Tibial nerve (tissue), 4 donors: ENCODE measurements at regions not wholly inside any gene's neighbourhood (a gene's known extent, or its start where the extent isn't known, plus 50 kb on each side); places are given as distances from the start of the nearest gene placed in this dataset.
"Not testable (repeated sequence)": the region's sequence is repeated elsewhere in the genome, so short reads cannot be mapped to it uniquely, and the experiment has no call there.

ENCODE experiments used
- DNase-seq, 2 donors: peaks; one replicate each; pipeline ENCODE4 v3.0.0-alpha.2; 2019; ENCODE audit warnings: low spot score in 2 of 2
- H3K27ac ChIP-seq, 4 donors: fragments of 200-600 bp; sonication (generic) in 3 of 4; one replicate each; pipeline ENCODE4 v1.5.1; 2017 to 2019; ENCODE audit warnings: mild to moderate bottlenecking in 1 of 4
- H3K27me3 ChIP-seq, 2 donors: fragments of 200-600 bp; sonication (generic) in 1 of 2; one replicate each; pipeline versions ENCODE4 v1.5.1 to v1.6.0; 2017 to 2019
- H3K36me3 ChIP-seq, 3 donors: fragments of 200-600 bp; sonication (generic); one replicate each; pipeline ENCODE4 v1.5.1; 2018 to 2019
- H3K4me1 ChIP-seq, 4 donors: fragments of 200-600 bp; sonication (generic) in 3 of 4; one replicate each; pipeline ENCODE4 v1.5.1; 2017 to 2019
- H3K4me3 ChIP-seq, 4 donors: fragments of 200-600 bp; sonication (generic) in 3 of 4; one replicate each; pipeline ENCODE4 v1.5.1; 2017 to 2019; ENCODE audit warnings: mild to moderate bottlenecking in 1 of 4, moderate library complexity in 1 of 4
- H3K9me3 ChIP-seq, 4 donors: fragments of 200-600 bp; sonication (generic) in 3 of 4; one replicate each; pipeline ENCODE4 v1.5.1; 2017 to 2019
- CTCF ChIP-seq, 5 experiments: fragments of 200-600 bp in 3 of 5; fragments of 450-650 bp in 2 of 5; sonication (generic) in 3 of 5; IDR thresholded peaks; one replicate each; pipeline ENCODE4 v1.5.1; 2016 to 2019; ENCODE audit warnings: antibody characterized with exemption in 5 of 5, mild to moderate bottlenecking in 3 of 5, moderate library complexity in 2 of 5
- EP300 ChIP-seq, 2 donors: sonication (generic); formaldehyde crosslinking; IDR thresholded peaks; one replicate each; pipeline ENCODE4 v1.6.1; 2017; ENCODE audit warnings: antibody characterized with exemption in 2 of 2, mild to moderate bottlenecking in 1 of 2
- POLR2A ChIP-seq, 2 donors: fragments of 450-650 bp; IDR thresholded peaks; one replicate each; pipeline ENCODE4 v1.6.1; 2017; ENCODE audit warnings: antibody characterized with exemption in 2 of 2, mild to moderate bottlenecking in 2 of 2, moderate library complexity in 2 of 2
- WGBS, 2 donors: methylation state at CpG; one replicate each; pipeline ENCODE4 v1.1.5; 2018; 5-methylcytosine and 5-hydroxymethylcytosine counted together

- no peak for DNase-seq
- Histone ChIP-seq H3K4me1 (peaks cover 0 to 7% (median 0%) of the 10 kb centered on the region in 4 donors), H3K36me3 (no peaks in the 10 kb centered on the region), H3K27me3 (no peaks in the 10 kb centered on the region), H3K9me3 (peaks cover 0 to 18% (median 0%) of the 10 kb centered on the region in 4 donors), H3K27ac (no peak overlapping the region), H3K4me3 (no peak overlapping the region)
- WGBS, 2 donors, result 89 to 91% methylated on average over 2 of the region's 2 CpGs
- TF ChIP-seq CTCF (IDR thresholded peaks at IDR 0.05) (no peak), EP300 (IDR thresholded peaks at IDR 0.05) (no peak), POLR2A (IDR thresholded peaks at IDR 0.05) (no peak)
These were observed 63.8 kb upstream of the ABHD2 start for GRCh38 chr15:89024418-89024817.

GRCh38 chr15:89026167-89026566 lies 62.1 kb upstream of the ABHD2 start:
- Histone ChIP-seq H3K27ac (no peak overlapping the region), H3K36me3 (no peaks in the 10 kb centered on the region), H3K4me1 (no peaks in the 10 kb centered on the region), H3K27me3 (no peaks in the 10 kb centered on the region), H3K4me3 (no peak overlapping the region), H3K9me3 (peaks cover 0 to 18% (median 0%) of the 10 kb centered on the region in 4 donors)
- TF ChIP-seq CTCF (IDR thresholded peaks at IDR 0.05) (no peak), EP300 (IDR thresholded peaks at IDR 0.05) (no peak), POLR2A (IDR thresholded peaks at IDR 0.05) (no peak)
- DNase-seq, result no peak

GRCh38 chr15:89028036-89028435 lies 60.2 kb upstream of the ABHD2 start:
- DNase-seq, result no peak
- H3K36me3 ChIP-seq, result no peaks in the 10 kb centered on the region
- H3K27me3 ChIP-seq, result no peaks in the 10 kb centered on the region
- TF ChIP-seq POLR2A (IDR thresholded peaks at IDR 0.05) (no peak), EP300 (IDR thresholded peaks at IDR 0.05) (no peak), CTCF (IDR thresholded peaks at IDR 0.05) (no peak)
- H3K4me1 ChIP-seq, result no peaks in the 10 kb centered on the region
- H3K27ac ChIP-seq, result no peak overlapping the region
- 74% methylated on average over 7 of the region's 7 CpGs for WGBS, 2 donors
- H3K9me3 ChIP-seq, result peaks cover 0 to 18% (median 0%) of the 10 kb centered on the region in 4 donors
- no peak overlapping the region for H3K4me3 ChIP-seq

- Histone ChIP-seq H3K27ac (no peak overlapping the region), H3K4me3 (no peak overlapping the region), H3K36me3 (no peaks in the 10 kb centered on the region), H3K27me3 (no peaks in the 10 kb centered on the region), H3K4me1 (no peaks in the 10 kb centered on the region), H3K9me3 (peaks cover 0 to 9% (median 0%) of the 10 kb centered on the region in 4 donors)
- TF ChIP-seq CTCF (IDR thresholded peaks at IDR 0.05) (no peak), POLR2A (IDR thresholded peaks at IDR 0.05) (no peak), EP300 (IDR thresholded peaks at IDR 0.05) (no peak)
- DNase-seq, result no peak
- WGBS, 2 donors, result 87 to 95% methylated on average over 3 of the region's 3 CpGs
These were observed 57.9 kb upstream of the ABHD2 start for GRCh38 chr15:89030311-89030710.

- WGBS, 2 donors, result 93 to 96% methylated on average over 37 to 45 of the region's 47 CpGs
- H3K27ac ChIP-seq, H3K4me1 ChIP-seq, H3K27me3 ChIP-seq, H3K36me3 ChIP-seq, H3K4me3 ChIP-seq, DNase-seq, H3K9me3 ChIP-seq: not testable (repeated sequence)
These were observed 56.5 kb upstream of the ABHD2 start for GRCh38 chr15:89031637-89032285.

- Histone ChIP-seq H3K9me3 (no peaks in the 10 kb centered on the region), H3K4me1 (no peaks in the 10 kb centered on the region), H3K27ac (no peak overlapping the region), H3K4me3 (no peak overlapping the region), H3K27me3 (no peaks in the 10 kb centered on the region), H3K36me3 (no peaks in the 10 kb centered on the region)
- TF ChIP-seq CTCF (IDR thresholded peaks at IDR 0.05) (no peak), EP300 (IDR thresholded peaks at IDR 0.05) (no peak), POLR2A (IDR thresholded peaks at IDR 0.05) (no peak)
- WGBS, 2 donors, result 35 to 41% methylated on average over 4 of the region's 4 CpGs
- no peak for DNase-seq
These were observed 54.0 kb upstream of the ABHD2 start for GRCh38 chr15:89034305-89034704.
